HG02571 (cell line): ENCODE measurements at regions not wholly inside any gene's neighbourhood (a gene's known extent, or its start where the extent isn't known, plus 50 kb on each side); places are given as distances from the start of the nearest gene placed in this dataset.
A peak's percentile ranks its signal among the peaks of the same experiment; 100 is the strongest.

Experiments
- ATAC-seq: cut with Tn5 transposase; IDR thresholded peaks from one replicate; pipeline ENCODE4 v1.9.1; 2021; ENCODE audit warnings: mild to moderate bottlenecking, moderate library complexity; ENCODE audit not compliant: unreplicated experiment

DNA sequence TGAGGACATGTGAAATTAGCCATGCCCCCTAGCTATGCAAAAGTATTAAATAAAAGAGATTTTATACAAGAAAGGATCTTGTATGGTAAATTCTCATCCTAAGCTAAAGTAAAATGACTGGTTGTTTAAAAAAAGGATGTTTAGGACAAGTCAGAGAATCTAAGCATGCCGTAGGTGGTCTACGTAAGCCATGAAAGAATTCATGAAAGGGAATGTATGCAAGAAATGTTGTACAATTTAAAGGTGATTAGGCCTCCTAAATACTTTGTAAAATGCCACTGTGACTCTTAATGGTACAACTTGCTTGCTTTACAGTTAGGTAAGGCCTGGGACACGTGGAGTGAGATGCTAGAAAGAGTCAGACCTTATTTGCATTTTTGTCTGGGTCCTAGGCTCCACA is 209.0 kb downstream of the EFHB start:
- ATAC-seq: no peak

DNA sequence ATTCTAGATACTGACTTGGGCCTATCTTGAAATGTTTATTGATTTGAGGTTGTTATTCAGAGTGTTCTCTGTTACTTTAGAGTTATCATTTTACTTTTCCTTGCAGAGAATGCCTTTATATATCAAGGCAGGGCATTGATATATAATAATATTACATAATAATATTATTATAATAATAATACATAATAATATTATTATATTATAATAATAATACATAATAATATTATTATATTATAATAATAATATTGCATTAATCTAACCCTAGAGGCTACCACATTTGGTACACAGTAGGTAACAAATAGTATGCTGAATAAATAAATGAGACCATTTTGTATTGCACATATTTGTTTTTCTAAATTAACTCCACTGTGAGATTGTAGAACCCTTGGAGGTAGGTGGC is 216.3 kb downstream of the EFHB start:
- ATAC-seq: no peak

DNA sequence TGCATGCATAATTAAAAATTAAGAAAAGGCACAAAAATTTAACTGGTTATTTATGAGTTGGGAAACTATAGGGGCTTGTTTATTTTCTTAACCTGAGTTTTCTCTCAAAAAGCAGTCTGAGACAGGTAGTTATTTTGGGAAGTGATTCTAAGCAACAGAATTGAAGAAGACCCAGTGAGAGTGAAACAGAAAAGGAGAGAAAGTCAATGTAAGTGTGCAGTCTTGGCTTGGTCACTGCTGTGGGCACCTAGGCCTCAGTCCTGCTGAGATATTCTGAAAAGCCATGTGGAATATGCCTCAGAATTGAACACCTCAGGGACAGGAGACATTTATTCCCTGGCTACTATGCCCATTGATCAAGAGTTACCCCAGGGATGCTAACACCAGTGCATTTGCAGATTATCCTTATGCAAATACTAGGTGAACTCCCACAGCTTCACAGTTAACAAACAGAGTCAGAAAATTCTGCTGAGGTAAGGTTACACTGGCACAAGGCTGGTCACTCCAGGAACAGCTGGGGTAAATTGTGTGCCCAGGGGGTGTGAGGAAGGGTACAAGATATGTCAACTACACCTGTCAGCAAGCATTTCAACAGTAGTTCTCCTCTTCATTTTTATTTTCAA is 222.7 kb downstream of the EFHB start:
- ATAC-seq: no peak

DNA sequence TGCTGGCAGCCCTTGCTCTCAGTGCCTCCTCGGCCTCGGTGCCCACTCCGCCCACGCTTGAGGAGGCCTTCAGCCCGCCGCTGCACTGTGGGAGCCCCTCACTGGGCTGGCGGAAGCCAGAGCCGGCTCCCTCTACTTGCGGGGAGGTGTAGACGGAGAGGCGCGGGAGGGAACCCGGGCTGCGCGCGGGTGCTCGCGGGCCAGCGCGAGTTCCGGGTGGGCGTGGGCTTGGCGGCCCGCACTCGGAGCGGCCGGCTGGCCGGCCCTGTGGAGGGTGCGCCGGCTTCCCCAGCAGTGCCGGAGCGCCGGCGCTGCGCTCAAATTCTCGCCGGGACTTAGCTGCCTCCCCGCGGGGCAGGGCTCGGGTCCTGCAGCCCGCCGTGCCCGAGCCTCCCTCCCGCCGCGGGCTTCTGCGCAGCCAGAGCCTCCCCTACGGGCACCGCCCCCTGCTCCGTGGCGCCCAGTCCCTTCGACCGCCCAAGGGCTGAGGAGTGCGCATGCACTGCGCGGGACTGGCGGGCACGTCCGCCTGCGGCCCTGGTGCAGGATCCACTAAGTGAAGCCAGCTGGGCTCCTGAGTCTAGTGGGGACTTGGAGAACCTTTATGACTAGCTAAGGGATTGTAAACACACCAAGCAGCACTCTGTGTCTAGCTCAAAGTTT is 231.5 kb downstream of the EFHB start:
- no peak for ATAC-seq

DNA sequence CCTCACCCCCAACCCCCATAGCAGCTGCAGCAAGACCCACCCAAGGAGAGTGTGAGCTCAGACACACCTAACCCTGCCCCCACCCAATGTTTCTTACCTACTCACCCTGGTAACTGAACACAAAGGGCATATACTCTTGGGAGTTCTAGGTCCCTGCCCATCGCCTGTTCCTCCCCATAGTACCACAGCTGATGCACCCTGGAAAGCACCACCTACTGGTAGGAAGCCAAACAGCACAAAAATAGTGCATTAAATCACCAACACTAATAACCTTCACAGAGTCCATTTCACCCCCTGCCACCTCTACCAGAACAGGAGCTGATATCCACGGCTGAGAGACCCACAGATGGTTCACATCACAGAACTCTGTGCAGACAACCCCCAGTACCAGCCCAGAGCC is 245.2 kb downstream of the EFHB start:
- ATAC-seq: no peak

DNA sequence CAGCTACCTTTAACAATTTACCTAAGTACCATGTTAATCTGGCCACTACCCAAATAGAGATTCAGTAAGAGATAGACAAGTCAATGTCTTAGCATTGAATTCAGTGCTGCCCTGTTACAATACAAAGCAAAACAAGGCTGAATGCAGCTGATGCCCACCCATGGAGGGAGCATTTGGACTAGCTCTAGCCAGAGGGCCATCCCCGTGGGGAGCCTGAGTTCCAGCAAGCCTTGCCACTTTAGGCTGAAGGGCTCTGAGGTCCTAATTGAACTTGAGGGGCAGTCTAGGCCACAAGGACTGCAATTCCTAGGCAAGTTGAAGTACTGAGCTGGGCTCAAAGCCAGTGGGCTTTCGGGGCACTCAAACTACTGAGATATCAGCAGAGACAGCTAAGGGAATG is 265.9 kb downstream of the EFHB start:
- no peak for ATAC-seq

DNA sequence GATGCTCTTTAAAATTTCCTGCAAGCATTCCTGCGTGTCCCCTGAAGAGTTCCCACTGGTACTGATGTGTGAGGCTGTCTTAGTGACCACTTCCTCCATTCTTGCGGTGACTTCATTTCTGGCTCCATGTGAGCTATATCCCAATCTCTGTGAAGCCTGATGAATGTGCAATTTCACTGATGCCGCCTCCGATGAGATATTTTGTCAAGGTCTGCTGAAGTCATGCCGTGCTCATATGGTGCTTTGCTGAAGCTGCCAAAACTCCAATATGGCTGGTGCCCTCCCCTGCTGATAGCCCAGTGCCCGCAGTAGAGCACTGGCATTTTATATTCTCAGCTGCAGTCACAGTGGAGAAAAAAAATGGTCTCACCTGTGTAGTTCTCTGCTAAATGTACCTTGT is 271.5 kb downstream of the EFHB start:
- no peak for ATAC-seq

DNA sequence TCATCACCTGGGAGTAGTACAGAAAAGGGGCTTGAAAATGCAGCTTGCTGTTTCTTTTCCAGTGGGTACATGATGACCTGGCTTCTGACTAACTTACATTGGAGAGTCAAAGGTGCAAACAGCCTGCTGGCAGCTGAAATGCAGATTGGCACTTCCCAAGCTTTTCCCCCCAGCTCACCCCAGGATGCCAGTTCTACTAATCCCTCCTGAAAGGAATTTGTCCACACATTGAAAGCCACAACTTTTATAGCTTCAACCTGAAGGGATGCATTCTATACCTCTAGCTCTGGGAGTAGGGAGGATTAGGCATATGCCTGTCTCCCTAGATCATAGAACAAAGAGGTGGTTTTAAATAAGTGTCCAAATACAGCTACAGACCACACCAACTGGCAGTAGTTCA is 281.7 kb downstream of the EFHB start:
- ATAC-seq: no peak

DNA sequence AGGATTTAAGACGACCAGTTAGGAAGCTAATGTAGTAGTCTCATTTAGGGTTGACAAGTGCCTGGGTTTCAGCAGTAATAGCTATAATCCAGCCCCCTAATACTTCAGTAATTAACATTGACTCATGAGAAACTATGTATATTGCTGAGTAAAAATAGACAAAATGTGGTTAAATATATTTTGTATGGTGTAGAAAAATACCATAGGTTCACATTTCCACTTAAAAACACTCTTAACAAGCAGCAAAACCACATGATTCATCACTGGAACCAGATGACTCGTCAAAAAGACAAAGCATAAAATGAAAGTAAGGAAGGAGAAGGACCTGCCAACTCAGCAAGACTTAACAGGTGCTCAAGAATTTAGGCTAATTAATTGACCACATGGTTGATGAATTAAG is 288.9 kb downstream of the EFHB start:
- ATAC-seq: no peak

DNA sequence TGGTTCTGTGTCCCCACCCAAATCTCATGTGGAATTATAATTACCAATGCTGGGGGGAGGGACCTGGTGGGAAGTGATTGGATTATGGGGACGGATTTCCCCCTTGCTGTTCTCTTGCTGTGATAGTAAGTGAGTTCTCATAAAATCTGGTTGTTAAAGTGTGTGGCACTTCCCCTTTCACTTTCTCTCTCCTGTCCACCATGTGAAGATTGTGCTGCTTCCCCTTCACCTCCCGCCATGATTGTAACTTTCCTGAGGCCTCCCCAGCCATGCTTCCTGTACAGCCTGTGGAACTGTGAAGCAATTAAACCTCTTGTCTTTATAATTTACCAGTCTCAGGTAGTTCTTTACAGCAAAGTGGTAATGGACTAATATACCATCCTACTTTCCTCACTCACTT is 289.6 kb downstream of the EFHB start:
- ATAC-seq: peak; percentile 49

DNA sequence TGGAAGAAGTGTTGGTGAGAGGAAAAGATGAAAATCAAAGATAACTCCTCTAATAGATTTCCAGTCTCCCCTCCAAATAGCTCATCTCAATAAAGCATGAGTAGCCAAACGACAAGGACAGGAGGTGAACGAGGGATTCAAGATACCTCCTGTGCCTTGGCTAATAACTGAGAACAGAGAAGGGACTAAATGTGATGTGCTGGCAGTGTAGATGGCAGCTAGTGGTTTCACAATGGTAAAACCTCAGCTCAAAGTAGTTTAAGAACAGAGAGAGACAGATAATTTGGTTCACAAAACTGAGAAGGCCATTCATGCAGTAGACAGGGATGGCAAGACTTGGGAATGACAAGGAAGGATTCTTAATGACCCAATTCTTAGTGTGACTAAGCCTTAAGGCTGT is 292.6 kb downstream of the EFHB start:
- no peak for ATAC-seq

DNA sequence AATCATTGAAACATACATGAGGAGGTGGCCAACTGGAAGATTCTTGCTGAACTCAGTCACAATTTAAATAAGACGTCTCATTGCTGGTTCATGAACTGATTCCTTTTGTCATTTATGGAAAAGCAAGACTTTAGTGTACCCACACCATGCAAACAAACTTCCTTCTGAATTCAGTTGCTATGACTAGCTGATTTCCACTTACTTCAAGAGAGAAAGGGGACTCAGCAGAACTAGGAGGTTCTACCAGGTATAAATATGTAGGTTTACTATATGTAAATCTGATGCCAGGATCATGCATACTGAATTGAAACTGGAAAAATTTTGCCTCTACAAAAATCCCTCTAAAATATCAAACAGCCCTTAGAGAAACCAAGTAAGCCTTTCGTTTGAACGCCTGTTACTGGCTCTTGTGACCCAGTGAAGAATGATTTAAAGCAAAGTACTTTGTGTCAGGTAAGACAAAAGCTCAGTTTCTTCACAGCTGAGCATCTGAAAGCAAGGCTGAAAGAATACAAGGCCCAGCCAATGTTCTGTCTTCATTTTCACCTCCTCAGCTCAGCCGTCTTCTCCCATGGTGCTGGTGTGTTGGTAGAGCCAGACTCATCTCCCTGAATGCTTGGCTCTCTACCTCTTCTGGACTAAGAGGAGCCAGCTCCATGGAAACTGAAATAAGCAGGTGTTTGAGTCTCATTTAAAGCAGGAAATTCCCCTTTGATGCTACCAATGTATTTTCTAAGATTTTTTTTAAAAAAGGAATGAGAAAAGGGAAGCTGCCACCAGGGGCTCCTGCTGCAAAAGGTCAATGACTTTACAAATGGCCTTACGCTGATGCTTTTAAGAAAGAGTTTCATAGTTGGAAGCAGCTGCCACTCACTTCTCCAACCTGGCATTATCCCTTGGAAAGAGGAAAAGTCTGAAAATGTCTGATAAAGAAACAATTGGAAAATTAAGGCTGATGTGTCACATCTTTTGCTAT is 301.6 kb downstream of the EFHB start:
- no peak for ATAC-seq

DNA sequence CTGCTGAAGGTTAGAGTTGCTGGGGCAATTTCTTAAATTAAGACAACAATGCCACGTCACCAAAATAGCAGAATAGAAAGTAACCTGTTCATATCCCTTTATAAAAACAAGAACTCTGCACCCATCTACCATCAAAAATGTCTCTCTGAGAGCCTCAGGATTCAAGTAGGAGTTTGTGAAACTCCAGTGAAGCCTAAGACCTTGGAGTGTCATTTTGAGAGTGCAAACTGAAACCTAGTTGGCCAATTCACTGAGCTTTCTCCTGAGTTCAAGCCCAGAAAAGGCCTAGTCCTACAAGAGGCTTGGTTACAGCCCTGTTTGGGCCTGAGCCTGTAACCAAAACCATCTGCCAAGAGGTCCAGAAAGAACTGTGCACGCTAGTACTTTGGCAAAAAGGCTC is 335.1 kb downstream of the EFHB start:
- ATAC-seq: peak; percentile 78

DNA sequence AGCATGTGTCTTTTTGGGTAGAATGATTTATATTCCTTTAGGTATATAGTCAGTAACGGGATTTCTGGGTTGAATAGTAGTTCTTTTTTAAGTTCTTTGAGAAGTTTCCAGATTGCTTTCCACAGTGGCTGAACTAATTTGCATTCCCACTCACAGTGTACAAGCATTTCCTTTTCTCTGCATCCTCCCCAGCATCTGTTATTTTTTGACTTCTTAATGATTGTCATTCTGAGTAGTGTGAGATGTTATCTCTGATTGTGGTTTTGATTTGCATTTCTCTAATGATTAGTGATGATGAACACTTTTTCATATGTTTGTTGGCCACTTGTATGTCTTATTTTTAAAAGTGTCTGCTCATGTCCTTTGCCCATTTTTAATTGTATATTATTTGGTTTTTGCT is 337.6 kb downstream of the EFHB start:
- ATAC-seq: no peak

DNA sequence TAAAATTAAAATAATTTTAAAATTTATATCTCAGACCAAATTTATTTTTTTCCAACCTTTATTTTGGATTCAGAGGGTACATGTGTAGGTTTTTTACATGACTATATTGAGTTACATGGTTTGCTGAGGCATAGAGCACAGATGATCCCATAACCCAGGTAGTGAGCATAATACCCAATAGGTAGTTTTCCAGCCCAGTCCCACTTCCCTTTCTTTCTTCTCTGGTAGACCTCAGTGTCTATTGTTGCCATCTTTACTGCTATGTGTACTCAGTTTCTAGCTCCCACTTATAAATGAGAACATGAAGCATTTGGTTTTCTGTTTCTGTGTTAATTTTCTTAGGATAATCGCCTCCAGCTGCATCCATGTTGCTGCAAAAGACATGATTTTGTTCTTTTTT is 338.1 kb downstream of the EFHB start:
- no peak for ATAC-seq
